ENCODE measurements at regions not wholly inside any gene's neighbourhood (a gene's known extent, or its start where the extent isn't known, plus 50 kb on each side); places are given as distances from the start of the nearest gene placed in this dataset.

GRCh38 chr5:4766101-4766500, 374.0 kb upstream of the ADAMTS16 start:
- no peak for TF ChIP-seq USF1 (IDR thresholded peaks at IDR 0.05)
- TF ChIP-seq REST (IDR thresholded peaks at IDR 0.05; ENCODE audit: low read depth): no peak
- no peak for TF ChIP-seq YY1 (IDR thresholded peaks at IDR 0.05; ENCODE audit: low read depth)
- TF ChIP-seq MAX (IDR thresholded peaks at IDR 0.05): no peak
- TF ChIP-seq CEBPB (IDR thresholded peaks at IDR 0.05): no peak
- TF ChIP-seq TAF1 (IDR thresholded peaks at IDR 0.05; ENCODE audit: low read depth): no peak
- no peak for TF ChIP-seq EGR1 (IDR thresholded peaks at IDR 0.05)
- TF ChIP-seq CREB1 (IDR thresholded peaks at IDR 0.05; ENCODE audit: low read depth): no peak
- no peak for TF ChIP-seq EP300 (IDR thresholded peaks at IDR 0.05; ENCODE audit: borderline replicate concordance)
- TF ChIP-seq RAD21 (IDR thresholded peaks at IDR 0.05; ENCODE audit: low read depth): no peak
- TF ChIP-seq NFIC (IDR thresholded peaks at IDR 0.05): no peak
- TF ChIP-seq ZBTB7A (IDR thresholded peaks at IDR 0.05; ENCODE audit: low read depth): no peak
- TF ChIP-seq TCF12 (IDR thresholded peaks at IDR 0.05; ENCODE audit: low read depth): no peak

All from Ishikawa (cell line).